Keratinocyte (primary cell): ENCODE measurements at regions not wholly inside any gene's neighbourhood (a gene's known extent, or its start where the extent isn't known, plus 50 kb on each side); places are given as distances from the start of the nearest gene placed in this dataset.

Experiments
- DNase-seq: peaks from one replicate; pipeline ENCODE4 v3.0.0-alpha.2; 2011; ENCODE audit warnings: low read depth, missing footprints, low spot score
- FAIRE-seq: peaks from 2 replicates; lab custom pipeline; 2011; peaks lifted over from hg19 to GRCh38; lab: Jason Lieb, UNC
- H2AFZ ChIP-seq: 2 replicates; pipeline ENCODE4 v1.6.0; 2012; ENCODE audit warnings: low read length, control low read depth, inconsistent platforms; ENCODE audit not compliant: control insufficient read depth
- H3K27ac ChIP-seq: 2 replicates; pipeline ENCODE4 v1.5.1; 2011; ENCODE audit warnings: low read length; ENCODE audit not compliant: control insufficient read depth, insufficient read depth
- H3K27me3 ChIP-seq: 3 replicates; pipeline ENCODE4 v1.6.0; 2011; ENCODE audit warnings: low read length; ENCODE audit not compliant: control insufficient read depth, insufficient read depth; ENCODE audit errors: extremely low read depth
- H3K36me3 ChIP-seq, 2 experiments: 2 replicates in 1 of 2; 3 replicates in 1 of 2; pipeline ENCODE4 v1.5.1; 2011; ENCODE audit warnings: low read length in 2 of 2, mild to moderate bottlenecking in 1 of 2; ENCODE audit not compliant: control insufficient read depth in 2 of 2, insufficient read depth in 2 of 2; ENCODE audit errors: extremely low read depth in 1 of 2
- H3K4me1 ChIP-seq: 3 replicates; pipeline ENCODE4 v1.5.1; 2011; ENCODE audit warnings: low read length; ENCODE audit not compliant: control insufficient read depth, insufficient read depth; ENCODE audit errors: extremely low read depth
- H3K4me2 ChIP-seq: 3 replicates; pipeline ENCODE4 v1.6.0; 2011; ENCODE audit warnings: low read depth, low read length; ENCODE audit not compliant: control insufficient read depth, insufficient read depth; ENCODE audit errors: extremely low read depth
- H3K4me3 ChIP-seq, 3 experiments: fragments of 200-600 bp in 1 of 3; sonication (generic) in 1 of 3; 2 replicates in 2 of 3; 3 replicates in 1 of 3; pipeline ENCODE4 v1.5.1; 2011 to 2016; ENCODE audit warnings: low read length in 3 of 3, mild to moderate bottlenecking in 3 of 3, control low read depth in 2 of 3, inconsistent platforms in 1 of 3, low read depth in 1 of 3, mixed read lengths in 1 of 3, mixed run types in 1 of 3, moderate library complexity in 1 of 3; ENCODE audit not compliant: control insufficient read depth in 2 of 3, insufficient read depth in 2 of 3; ENCODE audit errors: extremely low read depth in 1 of 3
- H3K79me2 ChIP-seq: 2 replicates; pipeline ENCODE4 v1.6.0; 2012; ENCODE audit warnings: low read length; ENCODE audit not compliant: control insufficient read depth, insufficient read depth
- H3K9ac ChIP-seq: 3 replicates; pipeline ENCODE4 v1.6.0; 2011; ENCODE audit warnings: low read length; ENCODE audit not compliant: control insufficient read depth, insufficient read depth; ENCODE audit errors: extremely low read depth
- H3K9me1 ChIP-seq: 3 replicates; pipeline ENCODE4 v1.6.0; 2011; ENCODE audit warnings: low read length; ENCODE audit not compliant: control insufficient read depth, insufficient read depth; ENCODE audit errors: extremely low read depth
- H3K9me3 ChIP-seq: 2 replicates; pipeline ENCODE4 v1.5.1; 2012; ENCODE audit warnings: low read depth, low read length; ENCODE audit not compliant: control insufficient read depth
- H4K20me1 ChIP-seq: 3 replicates; pipeline ENCODE4 v1.6.0; 2011; ENCODE audit warnings: low read length; ENCODE audit not compliant: control insufficient read depth, insufficient read depth; ENCODE audit errors: extremely low read depth
- EZH2 ChIP-seq: IDR thresholded peaks from one replicate; pipeline ENCODE4 v1.6.1; 2012; ENCODE audit warnings: inconsistent platforms, mild to moderate bottlenecking, low read length, moderate library complexity
- dilution Hi-C: fragments of 300-500 bp; cut with MboI; formaldehyde crosslinking; loops from one replicate; pipeline ENCODE4 v1.7.0; 2020; ENCODE audit warnings: low sequenced_read_pairs; ENCODE audit not compliant: extremely low pct_ligation_motif_present
- TF ChIP-seq, protein P1 (sequence below), 3 experiments: IDR thresholded peaks in 1 of 3; conservative IDR thresholded peaks in 1 of 3; optimal IDR thresholded peaks in 1 of 3; 2 replicates in 2 of 3; 3 replicates in 1 of 3; pipeline versions ENCODE3 to v1.5.1; 2011; ENCODE audit warnings: low read length in 3 of 3, mild to moderate bottlenecking in 3 of 3, moderate library complexity in 2 of 3, control low read depth in 1 of 3, inconsistent platforms in 1 of 3; ENCODE audit not compliant: insufficient read depth in 2 of 3; ENCODE audit errors: extremely low read depth in 1 of 3

DNA sequence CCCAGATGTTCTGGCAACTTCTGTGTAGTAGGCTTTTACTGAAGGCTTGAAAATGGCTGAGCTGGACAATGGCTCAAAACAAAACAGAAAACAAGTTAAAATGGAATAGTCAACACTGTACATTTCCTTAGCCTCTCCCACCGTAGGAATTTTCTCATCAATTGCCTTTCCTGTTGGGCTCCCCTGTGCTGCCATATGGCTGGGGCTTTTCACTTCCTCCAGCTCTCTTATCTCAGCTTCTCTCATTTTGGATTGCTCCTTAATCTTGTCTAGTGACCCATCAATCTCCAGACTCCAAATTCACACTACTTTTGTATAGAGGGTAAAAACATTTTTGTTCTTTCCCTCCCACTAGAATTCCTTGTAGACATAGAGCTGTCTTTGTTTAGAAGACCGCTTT lies 50.4 kb upstream of the RPH3A start:
- H3K9me3 ChIP-seq: no peaks in the 10 kb centered on the region
- H3K27me3 ChIP-seq: no peaks in the 10 kb centered on the region
- H3K36me3 ChIP-seq: no peaks in the 10 kb centered on the region
- no peak overlapping the region for H3K9ac ChIP-seq
- H3K4me2 ChIP-seq: no peak overlapping the region
- no peaks in the 10 kb centered on the region for H4K20me1 ChIP-seq
- H3K9me1 ChIP-seq: no peaks in the 10 kb centered on the region
- FAIRE-seq: no peak
- dilution Hi-C loops: no loop called here
- TF ChIP-seq, protein P1, sequence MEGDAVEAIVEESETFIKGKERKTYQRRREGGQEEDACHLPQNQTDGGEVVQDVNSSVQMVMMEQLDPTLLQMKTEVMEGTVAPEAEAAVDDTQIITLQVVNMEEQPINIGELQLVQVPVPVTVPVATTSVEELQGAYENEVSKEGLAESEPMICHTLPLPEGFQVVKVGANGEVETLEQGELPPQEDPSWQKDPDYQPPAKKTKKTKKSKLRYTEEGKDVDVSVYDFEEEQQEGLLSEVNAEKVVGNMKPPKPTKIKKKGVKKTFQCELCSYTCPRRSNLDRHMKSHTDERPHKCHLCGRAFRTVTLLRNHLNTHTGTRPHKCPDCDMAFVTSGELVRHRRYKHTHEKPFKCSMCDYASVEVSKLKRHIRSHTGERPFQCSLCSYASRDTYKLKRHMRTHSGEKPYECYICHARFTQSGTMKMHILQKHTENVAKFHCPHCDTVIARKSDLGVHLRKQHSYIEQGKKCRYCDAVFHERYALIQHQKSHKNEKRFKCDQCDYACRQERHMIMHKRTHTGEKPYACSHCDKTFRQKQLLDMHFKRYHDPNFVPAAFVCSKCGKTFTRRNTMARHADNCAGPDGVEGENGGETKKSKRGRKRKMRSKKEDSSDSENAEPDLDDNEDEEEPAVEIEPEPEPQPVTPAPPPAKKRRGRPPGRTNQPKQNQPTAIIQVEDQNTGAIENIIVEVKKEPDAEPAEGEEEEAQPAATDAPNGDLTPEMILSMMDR (optimal IDR thresholded peaks at IDR 0.05 in 1 of 3, IDR thresholded peaks at IDR 0.05 in 1 of 3, conservative IDR thresholded peaks at IDR 0.05 in 1 of 3; ENCODE audit: extremely low read depth in 1 of 3, insufficient read depth in 2 of 3, low read length in 3 of 3): no peak
- TF ChIP-seq EZH2: no peak
- no peak overlapping the region for H2AFZ ChIP-seq
- H3K79me2 ChIP-seq: no peaks in the 10 kb centered on the region
- no peak overlapping the region for H3K4me3 ChIP-seq
- H3K27ac ChIP-seq: no peak overlapping the region
- no peaks in the 10 kb centered on the region for H3K4me1 ChIP-seq
- no peak for DNase-seq
